ENCODE measurements at regions not wholly inside any gene's neighbourhood (a gene's known extent, or its start where the extent isn't known, plus 50 kb on each side); places are given as distances from the start of the nearest gene placed in this dataset.
"Not testable (repeated sequence)": the region's sequence is repeated elsewhere in the genome, so short reads cannot be mapped to it uniquely, and the experiment has no call there.

DNA sequence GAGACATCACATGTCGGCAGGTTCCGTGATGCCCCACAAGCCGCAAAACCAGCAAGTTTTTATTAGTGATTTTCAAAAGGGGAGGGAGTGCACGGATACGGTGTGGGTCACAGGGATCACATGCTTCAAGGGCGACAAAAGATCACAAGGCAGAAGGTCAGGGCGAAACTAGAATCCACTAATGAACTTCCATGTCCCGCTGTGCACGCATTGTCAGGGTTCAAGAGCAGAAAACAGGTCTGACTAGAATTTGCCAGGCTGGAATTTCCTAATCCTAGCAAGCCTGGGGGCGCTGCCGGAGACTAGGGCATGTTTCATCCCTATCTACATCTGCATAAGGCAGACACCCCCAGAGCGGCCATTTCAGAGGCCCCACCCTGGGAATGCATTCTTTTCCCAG, 225.2 kb downstream of the NPHP4 start:
- DNase-seq (ENCODE audit: low spot score) = not testable (repeated sequence)

DNA sequence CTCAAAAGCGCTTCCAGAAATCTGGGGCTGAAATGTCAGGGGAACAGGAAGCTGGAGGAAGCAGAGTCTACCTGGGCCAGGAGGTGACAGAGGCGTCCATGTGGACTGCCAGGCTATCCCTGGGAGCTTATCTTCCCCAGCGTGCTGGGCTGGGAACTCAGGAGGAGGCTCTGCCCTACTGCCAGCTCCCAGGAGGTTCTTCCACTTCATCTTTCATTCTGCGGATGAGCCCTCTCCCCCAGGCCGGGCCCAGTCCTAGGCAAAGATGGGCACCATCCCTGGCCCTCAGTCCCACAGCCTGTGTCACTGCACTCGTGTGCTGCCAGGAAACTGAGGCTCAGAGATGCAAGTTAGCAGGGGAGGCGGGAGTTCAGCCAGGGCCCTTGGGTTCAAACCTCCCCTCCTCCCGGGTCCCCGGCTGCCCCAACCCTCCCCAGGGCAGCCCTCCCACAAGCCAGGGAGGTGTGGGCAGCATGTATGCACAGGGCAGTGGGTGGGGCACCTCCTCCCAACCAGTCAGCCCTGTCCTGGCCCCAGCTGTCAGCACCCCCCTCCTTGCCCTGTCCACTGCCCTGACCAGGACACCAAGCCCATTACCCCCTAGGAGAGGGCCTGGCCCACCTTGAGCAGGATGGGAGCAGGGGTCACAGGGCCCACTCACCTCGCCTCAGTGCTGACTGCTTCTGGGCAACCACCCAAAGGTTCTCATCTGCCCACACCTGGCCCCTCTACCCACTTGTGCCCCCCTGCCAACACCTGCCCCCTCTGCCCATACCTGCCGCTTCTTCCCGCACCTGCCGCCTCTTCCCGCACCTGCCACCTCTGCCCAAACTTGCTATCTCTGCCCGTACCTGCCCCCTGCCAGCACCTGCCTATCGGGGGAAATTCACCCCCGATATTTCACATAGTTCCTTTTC, 226.0 kb downstream of the NPHP4 start:
- DNase-seq (ENCODE audit: low spot score) = no peak

DNA sequence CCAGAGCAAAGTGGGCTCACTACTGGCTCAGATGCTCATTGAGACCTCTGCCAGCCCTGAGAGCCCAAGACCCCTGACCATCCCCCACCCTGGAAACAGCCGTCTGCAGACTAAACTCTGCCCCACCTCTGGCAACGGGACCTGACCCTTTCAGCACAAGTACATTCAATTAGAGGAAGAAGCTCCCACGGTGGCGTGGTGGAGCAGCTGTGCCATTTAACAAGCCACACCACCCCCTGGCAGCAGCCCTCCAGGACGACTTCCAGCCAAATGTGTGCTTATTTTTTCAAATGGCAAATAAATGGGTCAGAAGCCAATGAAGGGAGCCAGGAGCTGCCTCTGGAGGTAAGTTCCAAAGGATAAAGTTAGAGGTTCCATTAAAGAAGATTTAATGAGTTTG, 226.7 kb downstream of the NPHP4 start:
- no peak for DNase-seq (ENCODE audit: low spot score)

DNA sequence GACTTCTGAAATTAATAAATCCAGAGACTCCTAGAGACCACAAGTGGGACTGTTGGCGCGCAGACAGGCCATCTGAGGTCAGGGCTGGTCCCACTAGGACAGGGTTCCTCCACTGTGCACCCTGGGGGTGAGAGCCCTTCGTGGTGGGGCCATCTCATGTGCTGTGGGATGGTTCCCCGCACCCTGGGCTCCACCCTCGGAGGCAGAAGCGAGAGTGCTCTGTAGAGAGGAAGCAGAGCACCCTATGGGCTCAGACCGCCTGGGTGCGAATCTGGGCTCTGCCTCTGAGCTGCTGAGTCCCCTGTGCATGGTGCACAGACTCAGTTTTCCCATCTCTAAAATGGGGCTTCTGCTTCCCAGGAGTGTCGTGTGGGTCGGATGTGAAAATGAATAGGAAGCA, 227.3 kb downstream of the NPHP4 start:
- DNase-seq (ENCODE audit: low spot score) = no peak

DNA sequence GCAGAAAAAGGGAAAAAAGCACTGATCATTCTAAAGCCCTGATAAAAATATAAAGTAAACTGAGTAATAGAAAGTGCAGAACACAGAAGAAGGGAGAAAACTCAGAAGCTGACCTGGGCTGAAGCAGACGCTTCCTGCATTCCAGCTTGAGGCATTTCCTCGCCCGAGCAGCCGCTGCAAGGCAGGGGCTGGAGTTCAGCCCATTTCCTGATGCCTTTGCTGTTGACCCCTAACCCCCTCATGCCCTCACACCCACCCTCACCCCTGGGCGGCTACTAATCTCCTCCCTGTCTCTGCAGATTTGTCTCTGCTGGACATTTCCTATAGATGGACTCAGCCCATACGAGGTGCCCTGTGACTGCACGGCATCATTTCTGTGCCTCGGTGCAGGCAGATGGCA, 227.8 kb downstream of the NPHP4 start:
- DNase-seq (ENCODE audit: low spot score) = no peak

DNA sequence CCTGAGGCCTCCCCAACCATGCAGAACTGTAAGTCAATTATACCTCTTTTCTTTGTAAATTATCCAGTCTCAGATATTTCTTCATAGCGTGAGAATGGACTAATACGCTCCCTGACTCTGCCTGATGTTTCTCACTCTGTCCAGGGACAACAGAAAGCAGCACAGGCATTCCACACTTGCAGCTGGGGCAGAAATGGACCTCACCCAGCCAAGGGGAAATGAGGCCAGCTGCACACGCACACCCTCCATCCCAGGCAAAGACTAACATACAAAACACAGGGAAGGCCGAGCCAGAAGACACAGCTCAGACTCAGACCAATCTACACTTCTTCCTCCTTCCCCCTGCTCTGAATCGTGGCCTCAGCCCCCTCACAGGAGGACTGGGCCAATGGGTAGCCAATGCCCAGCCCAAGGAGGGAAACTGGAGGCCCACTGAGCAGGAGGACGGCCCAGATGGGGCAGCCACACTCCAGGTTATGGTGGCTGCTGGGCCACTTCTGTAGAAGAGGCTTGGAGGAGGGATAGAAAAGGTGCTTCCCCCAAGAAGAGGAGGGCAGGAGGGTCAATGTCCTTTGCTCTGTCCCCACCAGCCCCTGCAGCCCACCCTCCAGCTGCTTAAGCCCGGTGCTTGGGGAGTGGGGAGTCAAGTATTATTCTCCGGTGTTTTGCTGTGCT, 228.4 kb downstream of the NPHP4 start:
- no peak for DNase-seq (ENCODE audit: low spot score)

DNA sequence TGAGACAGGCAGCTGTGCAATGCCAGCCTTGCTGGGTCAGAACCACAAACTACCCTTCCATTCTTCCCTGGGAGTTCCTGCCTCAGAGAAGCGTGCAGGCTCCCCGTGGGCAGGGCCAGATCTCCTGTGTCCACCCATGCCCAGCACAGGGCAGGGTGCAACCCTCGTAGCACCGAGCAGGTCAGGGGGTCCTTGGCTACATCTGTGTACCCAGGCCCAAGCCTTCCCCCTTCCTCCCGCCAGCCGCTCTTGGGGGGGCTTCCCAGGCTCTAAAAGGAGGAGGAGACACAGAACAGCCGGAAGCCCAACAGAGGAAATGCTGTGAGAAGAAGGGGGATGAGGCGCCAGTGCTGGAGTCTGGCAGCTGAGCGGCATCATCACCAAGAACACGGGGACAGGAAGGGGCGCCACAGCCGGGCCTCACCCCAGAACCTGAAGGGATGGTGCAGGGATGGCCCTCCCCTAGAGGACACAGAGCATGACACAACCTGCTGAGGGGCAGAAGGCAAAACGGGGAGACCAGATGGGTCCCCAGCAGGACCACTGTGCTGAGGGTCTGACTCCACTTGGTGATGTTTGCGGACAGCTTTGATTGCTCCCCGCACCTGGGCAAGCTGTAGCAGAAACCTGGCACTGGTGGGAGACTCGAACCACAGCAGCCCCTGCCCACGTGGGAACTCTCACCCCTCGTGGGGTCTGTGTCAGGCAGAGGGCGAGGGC, 233.2 kb downstream of the NPHP4 start:
- no peak for DNase-seq (ENCODE audit: low spot score)

DNA sequence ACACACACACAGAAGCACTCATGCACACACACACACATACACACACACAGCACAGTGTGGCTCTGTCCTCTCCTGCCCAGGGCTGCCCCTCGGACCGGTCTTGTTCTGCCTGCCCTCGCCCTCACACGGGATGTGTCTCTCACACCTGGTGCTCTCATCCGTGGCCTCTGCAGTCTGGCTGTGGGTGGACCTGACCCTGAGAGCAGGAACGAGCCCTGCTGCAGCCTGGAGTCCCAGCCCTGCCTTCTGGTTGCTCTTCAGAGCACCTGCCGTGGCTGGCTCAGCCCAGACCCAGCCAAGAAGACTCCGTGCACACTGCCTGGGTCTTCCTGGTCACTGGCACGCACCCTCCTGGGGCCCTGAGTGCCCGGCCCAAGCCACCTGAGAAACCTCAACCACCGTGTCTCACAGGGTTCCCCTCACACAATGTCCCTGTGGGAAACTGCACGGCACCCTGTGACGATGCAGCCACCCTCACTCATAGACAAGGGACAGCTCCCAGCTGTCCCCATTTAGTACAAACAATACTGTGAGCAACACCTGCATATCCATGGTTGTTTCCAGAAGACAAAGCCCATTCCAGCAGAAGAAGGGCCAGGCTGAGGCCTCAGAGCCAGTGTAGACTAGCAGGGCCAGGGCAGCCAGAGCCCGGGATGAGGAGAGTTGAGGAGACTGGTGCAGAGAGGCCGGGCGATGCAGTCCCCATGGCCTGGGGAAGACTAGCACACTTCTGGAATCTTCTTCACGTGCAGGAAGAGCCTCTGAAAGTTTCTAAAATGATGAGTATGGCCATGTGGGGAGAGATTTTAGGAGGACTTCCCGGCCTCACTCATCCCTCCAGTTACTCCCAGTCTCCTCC, 234.0 kb downstream of the NPHP4 start:
- DNase-seq (ENCODE audit: low spot score) = no peak

DNA sequence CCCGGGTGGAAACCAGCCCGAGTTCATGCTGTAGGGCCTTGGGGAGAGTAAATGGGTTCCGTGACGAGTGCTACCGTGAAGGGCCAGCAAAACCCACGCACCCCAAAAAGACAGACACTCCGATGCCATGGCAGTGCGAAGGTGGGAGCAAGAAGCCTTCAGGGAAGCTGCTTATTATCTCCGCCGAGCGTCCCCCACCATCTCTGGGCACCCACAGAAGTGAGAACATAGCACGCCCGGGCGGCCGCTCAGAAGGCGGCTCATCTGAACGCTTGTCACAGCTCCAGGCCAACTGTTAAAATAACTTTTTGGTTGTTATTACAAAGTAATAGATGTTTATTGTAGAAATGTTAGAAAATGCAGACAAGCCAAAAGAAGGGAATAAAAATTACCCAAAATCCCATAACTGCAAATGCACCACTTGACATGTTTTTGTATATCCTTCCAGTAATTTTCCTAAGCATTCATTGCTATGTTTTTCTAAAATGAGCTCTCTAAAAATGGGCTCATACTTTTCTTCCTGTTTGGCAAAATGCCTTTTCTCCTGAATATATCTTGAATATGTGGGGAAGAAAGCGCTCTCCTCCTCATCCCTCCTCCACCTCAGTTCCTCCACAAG, 234.9 kb downstream of the NPHP4 start:
- no peak for DNase-seq (ENCODE audit: low spot score)

DNA sequence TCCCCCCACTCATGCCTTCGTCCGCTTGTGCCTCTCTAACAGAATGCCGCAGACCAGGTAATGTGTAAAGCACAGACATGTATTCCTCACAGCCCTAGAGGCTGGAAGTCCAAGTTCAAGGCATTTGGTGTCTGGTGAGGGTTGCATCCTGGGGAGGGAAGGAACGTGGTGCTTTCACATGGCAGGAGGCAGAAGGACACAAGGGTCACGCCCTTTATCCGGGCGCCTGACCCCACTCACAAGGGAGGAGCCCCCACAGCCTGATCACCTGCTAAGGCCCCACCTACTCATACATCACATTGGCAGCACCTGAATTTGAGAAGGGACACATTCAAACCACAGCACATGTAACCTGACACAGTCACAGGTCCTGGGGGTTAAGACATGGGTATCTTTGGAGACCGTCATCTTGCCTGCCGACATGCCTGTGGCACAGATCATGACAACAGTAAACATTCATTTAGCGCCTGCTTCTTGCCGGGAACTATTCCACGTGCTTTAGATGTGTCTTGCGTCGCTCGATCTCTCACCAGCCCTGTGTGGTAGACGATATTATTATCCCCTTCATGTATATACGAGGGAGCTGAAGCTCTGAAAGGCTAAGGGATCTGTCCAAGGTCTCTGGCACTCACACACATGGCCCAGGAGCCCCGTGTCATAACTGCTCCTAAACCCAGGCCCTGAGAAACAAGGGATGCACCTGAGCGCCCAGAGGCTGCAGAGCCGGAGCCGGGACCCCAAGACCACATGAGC, 235.6 kb downstream of the NPHP4 start:
- no peak for DNase-seq (ENCODE audit: low spot score)

DNA sequence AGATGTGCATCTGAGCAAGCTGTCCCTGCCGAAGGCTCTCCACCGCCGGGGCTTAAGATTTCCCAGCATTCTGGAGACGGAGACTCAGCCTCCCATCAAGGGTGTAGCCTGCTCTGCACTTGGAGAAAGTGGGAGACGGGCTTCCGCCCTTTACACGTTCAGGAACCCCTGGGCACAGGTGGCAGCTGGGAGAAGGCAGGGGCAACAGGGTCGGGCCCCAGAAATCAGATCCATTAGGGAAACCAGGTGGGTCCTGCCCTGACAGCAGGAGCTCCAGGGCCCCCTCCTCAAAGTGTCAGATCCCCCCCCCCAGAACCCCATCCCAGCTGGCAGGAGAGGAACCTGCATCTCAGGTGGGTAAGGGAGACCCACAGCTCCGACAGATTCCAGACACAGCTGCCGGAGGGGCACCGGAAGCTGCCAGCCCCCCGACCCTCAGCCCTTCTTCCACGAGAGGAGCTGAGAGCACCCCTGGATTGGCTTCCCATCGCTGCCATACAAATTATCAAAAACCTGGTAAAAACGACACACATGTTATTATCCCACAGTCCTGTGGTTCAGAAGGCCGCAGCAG, 236.6 kb downstream of the NPHP4 start:
- DNase-seq (ENCODE audit: low spot score) = no peak

DNA sequence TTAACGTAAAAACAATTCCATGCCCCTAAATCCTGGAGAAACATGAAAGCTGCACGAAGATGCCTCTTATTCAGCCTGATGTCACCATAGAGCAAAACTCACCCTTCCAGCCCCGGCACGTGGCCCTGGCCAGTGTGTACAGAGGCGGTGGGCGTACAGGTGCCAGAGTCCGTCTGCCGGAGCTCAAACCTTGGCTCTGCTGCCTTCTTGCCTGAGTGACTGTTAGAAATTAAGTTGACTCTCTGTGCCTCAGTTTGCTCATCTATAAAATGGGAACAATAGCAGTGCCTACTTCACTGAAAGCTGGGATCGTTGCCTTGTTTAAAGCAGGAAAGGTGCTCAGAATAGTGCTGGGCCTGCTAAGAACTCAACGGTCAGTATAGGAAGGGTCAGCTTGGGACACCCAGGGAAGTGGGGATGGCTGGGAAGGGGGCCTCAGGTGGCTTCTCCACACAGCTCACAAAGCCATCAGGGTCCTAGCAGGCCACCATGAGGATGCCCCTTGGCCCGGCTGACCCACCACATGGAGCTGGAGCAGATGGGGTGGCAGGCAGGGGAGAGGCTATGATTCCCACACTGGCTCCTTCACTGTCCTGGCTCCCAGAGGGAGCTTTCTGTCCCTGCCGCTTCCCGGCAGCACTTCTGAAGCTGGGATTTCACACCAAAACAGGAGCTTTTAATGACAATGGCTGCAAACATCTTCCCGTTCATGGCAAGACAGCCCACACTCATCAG, 237.2 kb downstream of the NPHP4 start:
- DNase-seq (ENCODE audit: low spot score) = no peak

DNA sequence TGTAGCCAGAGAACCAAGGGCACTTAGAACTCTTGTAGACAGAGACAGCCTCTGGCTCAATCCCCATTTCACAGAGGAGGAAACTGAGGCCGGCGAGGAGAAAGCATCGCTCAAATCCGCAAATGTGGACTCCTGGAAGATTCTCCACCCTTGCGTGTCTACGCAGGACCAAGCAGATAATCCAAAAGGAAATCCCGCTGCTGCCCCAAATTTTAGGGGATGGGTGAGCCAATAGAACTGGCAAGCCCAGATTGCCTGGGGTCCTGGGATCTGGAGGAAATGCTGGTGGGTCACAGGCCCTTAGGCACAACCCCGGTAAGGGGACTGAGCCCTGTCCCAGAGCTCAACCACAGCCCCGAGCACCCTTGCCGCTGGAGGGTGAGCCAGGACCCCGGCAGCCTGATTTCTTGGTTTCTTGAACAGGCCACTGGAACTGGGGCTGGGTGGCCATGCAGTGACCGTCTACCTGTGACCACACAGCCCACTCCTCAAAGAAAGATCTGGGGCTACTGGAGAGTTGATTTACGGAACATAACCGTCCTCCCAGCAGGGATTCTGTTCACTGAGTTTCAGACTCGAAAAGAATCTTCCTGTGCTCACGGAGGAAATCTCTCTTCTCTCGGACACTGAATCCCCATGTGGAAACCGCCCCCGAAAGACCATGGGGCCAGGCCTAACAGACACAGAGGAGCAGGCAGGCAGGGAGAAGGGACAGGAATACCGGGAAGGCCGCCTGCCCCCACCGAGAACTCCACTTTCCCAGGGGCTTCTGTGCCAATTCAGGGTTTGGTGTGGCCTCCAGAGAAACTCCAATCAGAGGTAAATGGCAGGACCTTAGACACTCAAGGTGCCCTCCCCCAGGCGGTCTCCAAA, 238.4 kb downstream of the NPHP4 start:
- DNase-seq (ENCODE audit: low spot score) = no peak

DNA sequence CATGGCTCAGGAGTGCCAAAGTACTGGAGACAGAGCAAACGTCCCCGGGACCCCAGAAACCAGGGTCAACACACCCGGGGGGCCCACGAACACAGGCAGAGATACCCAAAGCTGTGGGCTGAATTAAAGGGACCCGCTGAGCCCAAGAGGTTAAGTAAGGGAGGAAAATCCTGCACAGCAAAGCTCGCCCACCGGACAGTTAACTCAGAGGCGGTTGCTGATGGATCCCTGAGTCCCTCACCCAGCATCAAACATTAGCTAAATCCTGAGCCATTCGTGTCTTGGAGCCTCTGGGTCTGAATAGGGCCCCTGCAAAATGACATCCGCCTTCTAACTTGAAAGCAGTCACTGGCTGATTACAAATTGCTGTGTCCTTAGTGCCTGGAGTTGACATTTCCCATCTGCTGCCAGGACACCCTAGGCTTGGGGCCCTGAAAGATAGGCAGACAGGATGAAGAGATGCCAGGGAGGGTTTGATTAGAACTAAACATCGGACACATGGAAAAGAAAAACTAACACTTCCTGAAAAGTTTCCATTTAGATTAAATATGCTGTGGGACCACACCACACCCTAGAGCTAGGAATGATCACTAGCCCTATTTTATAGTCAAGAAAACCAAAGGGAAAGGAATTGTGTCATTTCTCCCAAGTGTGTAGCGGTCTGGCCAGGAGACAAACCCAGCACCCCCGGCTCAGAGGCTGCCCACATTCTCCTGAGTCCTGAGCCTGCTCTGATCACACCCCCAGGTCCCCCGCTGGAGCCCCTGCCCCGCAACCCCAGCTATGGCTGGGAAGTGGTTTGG, 239.3 kb downstream of the NPHP4 start:
- DNase-seq (ENCODE audit: low spot score) = no peak

DNA sequence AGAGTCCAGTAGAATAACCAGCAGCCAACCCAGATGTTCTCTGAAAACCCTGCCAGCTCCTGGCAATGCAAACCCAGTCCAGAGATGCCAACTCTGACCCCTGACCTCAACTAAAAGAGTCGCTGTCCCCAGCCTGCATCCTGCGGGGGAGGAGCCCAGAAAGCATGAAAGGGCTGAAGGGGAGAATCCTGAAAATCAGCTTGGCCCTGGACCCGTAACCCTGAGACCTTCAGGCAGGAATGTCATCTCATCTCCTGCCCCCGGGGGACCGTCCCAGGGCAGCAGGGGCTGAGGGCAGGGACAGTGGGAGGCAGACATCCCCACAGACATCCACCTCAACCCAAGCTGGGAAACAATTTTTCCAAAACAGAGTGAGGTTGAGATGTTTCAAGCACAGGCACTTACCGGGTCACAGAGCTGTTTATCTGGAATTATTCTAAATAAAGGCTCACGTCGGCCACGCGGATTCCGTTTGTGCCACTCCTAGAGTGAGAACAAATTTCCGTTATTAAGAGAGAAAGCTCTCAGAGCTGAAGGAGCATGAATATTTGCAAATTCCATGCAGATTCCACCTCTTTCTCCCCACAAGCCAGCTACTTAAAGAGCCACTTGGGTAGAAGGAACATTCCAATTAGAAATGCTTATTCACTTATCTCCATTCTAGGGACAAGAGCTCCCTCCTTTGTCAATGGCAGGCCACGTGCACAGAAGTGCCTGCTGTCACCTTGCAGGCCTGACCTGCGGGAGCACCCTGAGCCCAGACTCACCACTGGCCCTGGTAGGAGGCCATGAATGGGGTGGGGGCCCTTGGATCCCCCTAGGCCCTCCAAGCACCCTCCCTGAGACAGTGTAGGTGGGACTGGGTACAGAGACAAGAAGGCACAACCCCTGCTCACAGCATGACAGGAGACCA, 240.1 kb downstream of the NPHP4 start:
- DNase-seq (ENCODE audit: low spot score) = no peak

DNA sequence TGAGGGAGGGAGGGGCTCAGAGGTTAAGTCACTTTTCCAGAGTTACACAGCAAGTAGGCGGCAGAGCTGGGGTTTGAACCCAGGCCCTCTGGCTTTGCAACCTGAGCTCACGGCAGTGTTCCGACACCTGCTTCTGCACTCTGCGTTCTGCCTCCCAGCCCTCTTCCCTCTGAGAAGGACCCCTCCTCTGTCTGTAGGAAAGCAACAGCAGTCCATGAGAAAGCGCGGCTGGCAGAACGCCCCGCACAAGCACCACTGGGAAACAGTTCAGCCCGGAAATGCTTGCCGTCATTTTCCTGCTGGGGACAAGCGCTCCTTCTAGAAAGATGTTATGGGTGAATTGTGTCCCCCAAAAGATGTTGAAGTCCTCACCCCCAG, 241.1 kb downstream of the NPHP4 start:
- DNase-seq (ENCODE audit: low spot score) = no peak
